ENCODE measurements at regions not wholly inside any gene's neighbourhood (a gene's known extent, or its start where the extent isn't known, plus 50 kb on each side); places are given as distances from the start of the nearest gene placed in this dataset.
"Not testable (repeated sequence)": the region's sequence is repeated elsewhere in the genome, so short reads cannot be mapped to it uniquely, and the experiment has no call there.

DNA sequence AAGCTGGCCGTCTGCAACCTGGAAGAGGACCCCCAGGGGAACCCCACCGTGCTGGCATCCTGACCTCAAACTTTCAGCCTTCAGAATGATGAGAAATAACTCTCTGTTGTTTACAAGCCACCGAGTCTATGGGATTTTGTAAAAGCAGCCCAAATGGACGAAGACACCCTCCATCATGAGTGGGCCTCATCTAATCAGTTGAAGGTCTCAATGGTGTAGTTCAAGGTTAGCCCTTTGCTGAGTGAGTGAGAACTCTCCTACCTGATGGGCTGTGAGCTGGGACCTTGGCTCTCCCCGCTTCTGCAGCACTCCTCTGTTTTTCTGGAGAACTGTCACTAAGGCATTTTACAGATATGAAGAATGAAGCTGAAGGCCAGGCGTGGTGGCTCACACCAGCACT, 325.9 kb upstream of the TNRC6C start:
- no peak for FAIRE-seq
- TF ChIP-seq POLR2A (IDR thresholded peaks at IDR 0.05; ENCODE audit: low read depth, low read length): no peak
- no peak for DNase-seq (ENCODE audit: insufficient read length, low spot score)

DNA sequence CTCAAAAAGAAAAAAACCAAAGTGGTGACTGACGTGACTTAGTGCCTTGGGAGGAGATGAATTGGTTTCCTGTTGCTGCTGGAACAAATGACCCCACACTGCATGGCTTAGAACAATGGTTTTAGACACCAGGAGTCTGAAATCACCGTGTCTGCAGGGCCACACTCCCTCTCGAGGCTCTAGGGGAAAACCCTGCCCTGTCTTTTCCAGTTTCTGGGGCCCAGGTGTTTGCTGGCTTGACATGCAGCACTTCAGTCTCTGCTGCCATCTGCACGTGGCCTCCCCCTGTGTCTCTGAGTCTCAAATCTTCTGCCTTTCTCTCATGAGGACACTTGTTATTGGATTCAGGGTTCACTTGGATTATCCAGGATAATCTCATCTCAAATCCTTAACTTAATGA, 323.8 kb upstream of the TNRC6C start:
- no peak for FAIRE-seq
- no peak for DNase-seq (ENCODE audit: insufficient read length, low spot score)
- no peak for TF ChIP-seq POLR2A (IDR thresholded peaks at IDR 0.05; ENCODE audit: low read depth, low read length)

DNA sequence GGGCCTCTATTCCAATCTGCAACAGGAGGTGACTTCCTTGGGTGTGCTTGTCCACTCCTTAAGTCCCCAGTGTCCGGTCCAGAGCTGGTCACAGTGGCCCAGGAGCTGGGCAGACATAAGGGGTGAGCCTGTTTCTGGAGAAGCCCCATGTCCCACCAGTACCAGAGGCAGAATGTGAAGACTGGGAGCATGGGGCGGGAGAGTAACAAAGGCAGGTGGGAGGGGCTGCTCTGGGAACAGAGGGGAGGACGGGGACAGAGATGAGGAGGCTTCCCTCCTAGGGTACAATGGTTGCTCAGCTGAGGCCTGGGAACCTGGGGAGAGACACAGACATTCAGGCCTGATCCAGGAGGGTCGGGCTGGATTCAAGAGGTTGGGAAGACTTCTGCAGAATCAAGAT, 323.3 kb upstream of the TNRC6C start:
- FAIRE-seq (no peak), DNase-seq (ENCODE audit: insufficient read length, low spot score) (no peak)
- TF ChIP-seq POLR2A (IDR thresholded peaks at IDR 0.05; ENCODE audit: low read depth, low read length): no peak

DNA sequence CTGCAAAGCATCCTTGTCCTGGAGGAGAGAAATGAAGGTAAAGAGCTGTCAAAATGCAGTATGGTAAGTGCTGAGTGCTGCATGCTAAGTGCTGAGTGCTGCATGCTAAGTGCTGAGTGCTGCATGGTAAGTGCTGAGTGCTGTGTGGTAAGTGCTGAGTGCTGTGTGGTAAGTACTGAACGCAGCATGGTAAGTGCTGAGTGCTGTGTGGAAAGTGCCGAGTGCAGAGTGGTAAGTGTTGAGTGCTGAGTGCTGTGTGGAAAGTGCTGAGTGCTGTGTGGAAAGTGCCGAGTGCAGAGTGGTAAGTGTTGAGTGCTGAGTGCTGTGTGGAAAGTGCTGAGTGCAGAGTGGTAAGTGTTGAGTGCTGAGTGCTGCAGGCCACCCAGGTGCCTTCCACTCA, 322.7 kb upstream of the TNRC6C start:
- not testable (repeated sequence) for FAIRE-seq

DNA sequence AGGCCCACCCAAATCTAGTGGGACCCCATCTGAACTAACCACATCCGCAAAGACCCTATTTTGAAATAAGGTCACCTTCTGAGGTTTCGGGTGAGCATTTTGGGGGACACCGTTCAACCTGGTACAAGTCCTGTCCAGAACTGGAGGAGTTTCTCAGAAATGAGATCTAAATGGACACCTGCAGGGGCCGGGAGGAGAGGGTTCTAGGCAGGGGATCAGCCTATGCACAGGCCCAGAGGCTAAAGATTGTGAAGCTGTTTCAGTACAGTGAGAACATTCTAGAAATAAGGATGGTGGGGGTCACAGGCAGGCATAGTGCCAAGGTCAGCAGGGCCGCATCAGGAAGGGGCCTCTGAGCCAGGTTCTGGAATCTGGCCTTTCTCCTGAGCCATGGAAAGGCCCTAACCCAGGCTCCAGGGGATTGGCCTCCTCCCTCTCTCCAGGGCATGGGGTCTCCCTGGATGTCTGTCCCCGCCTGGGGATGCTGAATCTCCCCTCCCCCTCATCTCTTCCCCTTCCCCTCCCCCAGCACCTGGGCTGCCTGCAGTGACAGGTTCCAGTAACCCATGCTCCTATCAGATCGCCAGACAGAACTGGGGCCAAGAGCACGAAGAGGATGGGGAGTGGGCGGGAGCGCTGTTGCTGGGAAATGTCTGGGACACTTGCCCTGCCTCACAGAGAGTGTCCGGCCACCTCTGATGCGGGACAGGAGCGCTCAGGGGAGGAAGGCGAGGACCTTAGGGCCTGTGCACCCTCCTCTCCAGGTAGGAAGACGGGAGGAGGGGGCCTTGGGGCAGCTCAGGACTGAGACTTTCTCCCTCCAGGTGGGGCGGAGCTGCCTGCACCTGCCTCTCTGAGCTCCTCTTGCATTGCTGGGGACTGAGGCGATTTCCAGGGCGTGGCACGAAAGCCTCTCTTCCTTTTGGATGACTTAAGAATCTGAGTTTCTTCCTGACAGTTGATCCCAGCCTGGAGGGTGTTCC, 321.4 kb upstream of the TNRC6C start:
- FAIRE-seq (no peak), DNase-seq (ENCODE audit: insufficient read length, low spot score) (no peak)
- no peak for TF ChIP-seq POLR2A (IDR thresholded peaks at IDR 0.05; ENCODE audit: low read depth, low read length)

More for the DNA sequence above, 322.7 kb upstream of the TNRC6C start:
- DNase-seq (ENCODE audit: insufficient read length, low spot score): not testable (repeated sequence)

DNA sequence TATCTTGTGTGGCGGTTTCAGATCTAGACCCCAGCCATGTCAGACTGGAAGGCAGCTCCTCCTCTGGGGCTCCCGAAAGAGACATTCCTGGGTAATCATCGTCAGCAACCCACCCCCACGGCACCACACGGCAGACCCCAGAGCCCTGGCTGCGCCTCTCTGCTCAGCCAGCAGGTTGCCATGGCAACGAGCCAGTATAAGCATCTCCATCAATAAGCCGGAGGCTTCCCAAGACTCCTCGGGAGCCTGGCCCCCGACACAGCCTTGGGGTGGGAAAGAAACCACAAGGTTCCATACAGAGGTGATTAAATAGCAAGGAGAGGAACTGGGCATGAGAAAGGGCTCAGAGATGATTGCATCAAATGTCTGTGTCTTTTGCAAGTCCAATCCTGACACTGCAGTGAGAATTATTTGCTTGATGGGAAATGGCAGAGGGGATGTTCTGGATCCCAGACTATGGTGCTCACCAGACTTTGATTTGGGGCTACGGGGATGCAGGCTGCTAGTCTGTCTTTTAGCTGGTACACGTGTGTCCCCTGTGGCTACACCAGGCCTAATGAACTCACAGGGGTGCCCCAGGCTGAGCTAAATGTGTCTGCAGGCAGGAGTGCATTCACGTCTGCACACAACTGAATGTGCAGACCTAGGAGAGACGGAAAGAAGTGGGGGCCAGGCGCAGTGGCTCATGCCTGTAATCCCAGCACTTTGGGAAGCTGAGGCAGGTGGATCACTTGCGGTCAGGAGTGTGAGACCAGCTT, 320.5 kb upstream of the TNRC6C start:
- no peak for TF ChIP-seq POLR2A (IDR thresholded peaks at IDR 0.05; ENCODE audit: low read depth, low read length)
- FAIRE-seq: no peak
- no peak for DNase-seq (ENCODE audit: insufficient read length, low spot score)

DNA sequence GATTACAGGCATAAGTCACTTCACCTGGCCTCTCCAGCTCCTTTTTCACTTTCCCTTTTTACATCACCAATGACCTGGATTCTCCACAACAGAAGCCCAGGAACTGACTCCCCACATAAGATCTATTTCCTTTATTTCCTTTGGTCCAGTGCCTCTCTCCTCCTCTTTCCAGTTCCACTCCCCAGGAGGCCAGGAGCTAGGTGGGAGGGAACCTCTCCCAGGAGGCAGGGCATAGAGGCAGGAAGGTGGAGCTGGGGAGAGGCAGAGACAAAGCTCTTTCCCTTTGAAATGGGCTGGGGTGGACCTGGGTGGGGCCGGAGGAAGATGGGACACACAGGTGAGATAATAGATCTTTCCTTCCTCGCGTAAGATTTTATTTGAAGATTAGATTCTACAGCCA, 318.3 kb upstream of the TNRC6C start:
- DNase-seq (ENCODE audit: insufficient read length, low spot score) (no peak), FAIRE-seq (no peak)
- TF ChIP-seq POLR2A (IDR thresholded peaks at IDR 0.05; ENCODE audit: low read depth, low read length): no peak

DNA sequence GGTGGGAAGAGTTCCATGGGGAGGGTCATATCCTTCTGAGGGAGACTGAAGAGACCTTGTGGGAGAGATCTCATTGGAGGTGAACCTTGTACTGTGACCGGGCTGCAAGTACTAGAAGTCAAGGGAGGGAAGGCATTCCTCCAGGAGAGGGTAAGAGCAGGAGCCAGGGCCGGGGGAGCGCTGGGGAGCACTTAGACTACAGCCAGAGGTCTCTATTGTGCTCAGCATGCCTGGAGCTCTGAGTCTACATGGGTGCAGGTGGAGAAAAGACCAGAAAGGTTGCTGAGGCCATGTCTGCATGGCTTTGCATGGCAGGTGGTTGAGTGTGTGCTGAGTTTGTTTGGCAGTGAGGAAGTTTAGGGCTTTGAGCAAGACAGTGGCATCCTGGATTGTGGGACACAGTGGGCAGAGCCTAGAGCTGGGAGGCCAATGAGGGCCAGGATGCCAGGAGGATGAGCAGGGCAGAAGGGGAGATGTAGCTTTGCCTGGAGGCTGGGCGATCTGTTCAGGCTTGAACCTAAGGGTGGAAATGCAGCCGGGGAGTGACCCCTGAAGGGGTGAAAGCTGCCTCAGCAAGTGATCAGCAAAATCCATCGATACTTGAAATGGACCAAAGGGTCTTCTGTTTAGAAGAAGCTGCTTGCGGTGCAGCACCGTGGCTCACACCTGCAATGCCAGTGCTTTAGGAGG, 317.4 kb upstream of the TNRC6C start:
- FAIRE-seq (no peak), DNase-seq (ENCODE audit: insufficient read length, low spot score) (no peak)
- TF ChIP-seq POLR2A (IDR thresholded peaks at IDR 0.05; ENCODE audit: low read depth, low read length): no peak

DNA sequence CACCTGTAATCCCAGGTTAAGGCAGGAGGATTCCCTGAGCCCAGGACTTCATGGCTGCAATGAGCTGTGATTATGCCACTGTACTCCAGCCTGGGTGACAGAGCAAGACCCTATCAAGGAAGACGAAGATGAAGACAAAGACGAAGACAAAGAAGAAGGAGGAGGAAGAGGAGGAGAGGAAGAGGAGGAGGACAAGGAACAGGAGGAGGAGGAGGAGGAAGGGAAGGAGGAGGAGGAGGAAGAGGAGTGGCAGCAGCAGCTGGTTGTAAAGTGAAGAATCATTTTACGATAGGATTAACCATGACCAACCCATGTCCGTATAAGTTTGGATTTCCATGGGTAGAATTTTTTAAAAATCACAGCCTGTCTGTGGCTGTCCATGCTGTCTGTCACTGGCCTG, 316.8 kb upstream of the TNRC6C start:
- no peak for FAIRE-seq
- TF ChIP-seq POLR2A (IDR thresholded peaks at IDR 0.05; ENCODE audit: low read depth, low read length): no peak
- no peak for DNase-seq (ENCODE audit: insufficient read length, low spot score)

DNA sequence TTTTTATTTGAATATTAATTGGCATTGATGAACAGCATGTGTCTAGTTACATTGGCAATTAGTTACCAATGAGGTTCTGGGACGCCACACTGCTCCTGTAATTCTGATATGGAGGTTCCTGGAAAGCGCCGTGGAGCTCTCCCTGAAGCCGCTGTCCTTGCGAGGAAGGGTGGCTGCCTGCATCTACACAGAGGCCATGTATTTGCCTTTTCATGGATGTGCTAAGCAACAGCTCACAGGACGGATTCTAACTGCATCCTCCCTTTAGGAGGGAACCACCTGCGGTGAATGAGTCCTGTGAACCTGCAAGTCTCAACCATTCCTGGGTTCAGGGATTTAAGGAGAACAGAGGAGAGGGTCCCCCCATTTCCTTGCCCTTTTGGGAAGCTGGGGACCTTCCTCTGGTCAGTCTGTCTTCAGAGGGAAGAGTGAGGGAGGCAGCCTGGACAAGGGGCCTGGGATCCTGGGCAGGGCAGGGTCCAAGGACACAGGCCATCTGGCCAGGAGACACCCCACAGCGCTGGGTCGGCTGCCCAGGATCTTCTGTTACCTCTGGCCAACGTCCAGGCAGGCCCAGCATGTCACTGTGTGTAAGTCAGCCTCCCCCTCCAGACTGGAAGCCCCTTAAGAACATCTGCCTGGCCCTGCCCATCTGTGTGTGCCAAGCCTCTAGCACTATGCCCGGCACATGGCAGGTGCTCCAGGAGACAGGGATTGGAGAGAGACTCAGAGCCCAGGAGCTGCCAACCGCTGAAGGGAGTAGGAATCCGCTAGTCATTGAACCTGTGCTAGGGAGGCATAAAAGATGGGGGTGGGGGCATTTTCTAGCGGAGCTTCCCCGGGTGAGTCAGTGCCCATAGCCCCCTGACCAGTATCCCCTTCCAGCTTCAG, 314.1 kb upstream of the TNRC6C start:
- DNase-seq (ENCODE audit: insufficient read length, low spot score): no peak
- TF ChIP-seq POLR2A (IDR thresholded peaks at IDR 0.05; ENCODE audit: low read depth, low read length): no peak
- FAIRE-seq: no peak

DNA sequence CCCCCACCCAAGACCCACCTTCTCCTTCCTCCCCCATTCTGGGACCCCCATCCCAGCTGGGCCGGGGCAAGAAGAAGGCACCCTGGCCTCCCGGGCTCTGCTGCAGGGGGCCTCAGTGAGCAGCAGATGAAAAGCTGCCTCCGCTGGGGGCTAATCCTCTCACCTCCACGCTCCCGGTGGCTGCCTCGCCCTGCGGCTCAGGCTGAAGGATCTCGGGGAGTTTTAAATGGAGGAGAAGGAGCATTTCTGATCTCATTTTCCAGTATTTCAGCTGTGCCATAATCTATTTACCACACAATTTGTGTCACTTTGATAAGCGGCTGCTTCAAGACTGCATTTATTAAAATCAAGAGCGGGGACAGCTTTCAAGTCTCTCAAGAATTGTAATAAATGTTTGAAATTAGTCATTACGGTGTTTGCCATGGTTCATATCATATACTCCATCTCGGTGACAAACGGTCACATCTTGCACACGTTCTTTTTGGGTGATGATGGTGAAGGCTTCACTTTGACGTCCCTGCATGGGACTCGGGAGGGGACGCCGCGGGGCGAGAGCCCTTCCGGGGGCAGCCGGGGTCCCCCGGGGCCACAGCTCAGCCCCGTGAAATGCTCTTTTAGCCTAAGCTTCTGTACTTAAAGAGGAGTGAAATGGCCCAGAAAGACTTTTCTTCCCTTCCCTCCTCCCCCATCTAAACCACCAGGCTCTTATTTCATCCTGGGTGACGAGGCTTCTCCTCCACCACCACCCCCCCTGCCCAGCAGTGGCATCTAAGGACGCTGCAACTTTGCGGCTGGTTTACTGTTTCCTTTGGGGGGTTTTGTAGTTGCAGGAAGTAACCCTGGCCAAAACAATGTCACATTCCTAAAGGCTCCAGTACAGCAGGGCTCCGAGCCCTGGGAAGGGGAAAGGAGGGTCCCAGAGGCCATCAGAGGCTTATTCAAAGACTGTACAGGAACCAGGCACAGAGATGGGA, 313.1 kb upstream of the TNRC6C start:
- DNase-seq (ENCODE audit: insufficient read length, low spot score): no peak
- TF ChIP-seq POLR2A (IDR thresholded peaks at IDR 0.05; ENCODE audit: low read depth, low read length): no peak
- FAIRE-seq: no peak

DNA sequence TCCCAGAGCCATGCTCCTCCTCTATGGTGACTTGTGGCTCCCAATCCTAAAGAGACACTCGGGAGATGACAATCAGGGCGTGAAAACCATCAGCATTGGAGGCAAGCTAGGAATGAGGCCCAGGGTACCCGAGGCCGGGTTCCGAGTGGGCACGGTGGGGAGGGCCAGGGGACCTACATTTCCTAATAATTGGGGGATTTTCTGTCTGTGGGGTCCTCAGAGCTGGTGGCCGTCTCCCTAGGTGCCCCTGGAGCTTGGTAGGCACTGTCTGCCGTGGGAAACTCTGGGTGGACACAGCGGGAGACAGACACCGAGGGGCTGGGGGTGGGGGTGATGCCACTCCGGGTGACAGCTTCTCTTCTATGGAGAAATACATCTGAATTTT, 312.5 kb upstream of the TNRC6C start:
- no peak for TF ChIP-seq POLR2A (IDR thresholded peaks at IDR 0.05; ENCODE audit: low read depth, low read length)
- FAIRE-seq (no peak), DNase-seq (ENCODE audit: insufficient read length, low spot score) (no peak)
